Activated T-helper 17 cell treated with anti-CD3 and anti-CD28 coated beads, Interleukin-2, amount 50 U/mL, for 72 hours (primary cell): ENCODE measurements at regions not wholly inside any gene's neighbourhood (a gene's known extent, or its start where the extent isn't known, plus 50 kb on each side); places are given as distances from the start of the nearest gene placed in this dataset.
A peak's percentile ranks its signal among the peaks of the same experiment; 100 is the strongest.
"Not testable (repeated sequence)": the region's sequence is repeated elsewhere in the genome, so short reads cannot be mapped to it uniquely, and the experiment has no call there.

Experiments used
- ATAC-seq: fragments of 150-1000 bp; cut with Tn5 transposase; replicated peaks from 2 replicates; pipeline ENCODE4 v1.10.0; 2021; ENCODE audit warnings: mild to moderate bottlenecking, moderate library complexity
- H3K27ac Mint-ChIP-seq: one replicate; pipeline ENCODE4 v1.8.0; 2022; ENCODE audit warnings: mixed read lengths
- H3K27me3 Mint-ChIP-seq: one replicate; pipeline ENCODE4 v1.8.0; 2022; ENCODE audit warnings: mixed read lengths
- H3K36me3 Mint-ChIP-seq: one replicate; pipeline ENCODE4 v1.8.0; 2022; ENCODE audit warnings: low read depth, mild to moderate bottlenecking, mixed read lengths
- H3K4me1 Mint-ChIP-seq: one replicate; pipeline ENCODE4 v1.8.0; 2022; ENCODE audit warnings: mixed read lengths
- H3K4me3 Mint-ChIP-seq: one replicate; pipeline ENCODE4 v1.8.0; 2022; ENCODE audit warnings: mild to moderate bottlenecking, mixed read lengths
- H3K9me3 Mint-ChIP-seq: one replicate; pipeline ENCODE4 v1.8.0; 2022; ENCODE audit warnings: mixed read lengths

DNA sequence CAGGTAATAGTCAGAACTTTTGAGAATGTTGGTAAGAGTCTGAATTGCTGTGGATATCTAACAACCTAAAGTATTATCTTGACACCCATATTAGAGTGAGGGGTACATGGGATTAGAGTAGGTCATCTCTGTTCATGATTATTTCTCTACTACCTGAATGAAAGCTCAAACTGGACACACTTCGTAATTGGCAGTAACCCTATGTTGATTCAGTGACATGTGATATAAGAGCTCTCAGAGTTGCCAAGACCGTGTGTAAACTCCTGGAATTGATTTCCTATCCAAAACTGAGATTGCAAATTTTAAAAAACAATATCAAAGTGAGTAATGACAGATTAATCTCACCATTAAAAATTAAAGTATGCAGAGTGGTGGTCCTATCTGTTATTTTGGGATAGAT, 214.8 kb upstream of the ARHGEF26 start:
- Mint-ChIP-seq H3K36me3 (no peaks in the 10 kb centered on the region), H3K4me3 (no peak overlapping the region), H3K27ac (no peak overlapping the region), H3K27me3 (no peaks in the 10 kb centered on the region), H3K4me1 (no peaks in the 10 kb centered on the region), H3K9me3 (peaks cover 3% of the 10 kb centered on the region)
- no peak for ATAC-seq

DNA sequence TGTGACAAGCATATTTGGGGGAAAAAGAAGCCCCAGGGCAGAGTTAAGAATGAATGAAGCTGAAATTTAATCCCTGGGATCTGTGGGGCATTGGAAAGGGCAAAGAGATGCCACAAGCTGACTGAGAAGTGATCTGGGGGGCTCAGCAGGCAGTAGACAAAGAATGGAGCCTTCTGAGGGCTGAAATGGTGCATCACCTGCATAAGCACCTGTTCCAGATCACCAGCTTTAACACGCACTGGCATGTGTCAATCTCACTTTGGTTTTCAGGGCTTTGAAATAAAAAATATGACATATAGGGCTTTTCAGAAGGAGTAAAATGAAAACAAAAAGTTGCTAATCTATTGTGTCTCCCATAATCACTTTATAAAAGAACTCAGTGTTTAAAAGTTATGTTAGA, 210.8 kb upstream of the ARHGEF26 start:
- H3K27me3 Mint-ChIP-seq, result peaks cover 10% of the 10 kb centered on the region
- H3K4me3 Mint-ChIP-seq, result no peak overlapping the region
- no peak overlapping the region for H3K27ac Mint-ChIP-seq
- no peaks in the 10 kb centered on the region for H3K36me3 Mint-ChIP-seq
- no peaks in the 10 kb centered on the region for H3K4me1 Mint-ChIP-seq
- H3K9me3 Mint-ChIP-seq, result no peaks in the 10 kb centered on the region
- no peak for ATAC-seq

- Mint-ChIP-seq H3K4me3 (no peak overlapping the region), H3K4me1 (no peaks in the 10 kb centered on the region), H3K27ac (no peak overlapping the region), H3K27me3 (peaks cover 18% of the 10 kb centered on the region), H3K9me3 (no peaks in the 10 kb centered on the region), H3K36me3 (no peaks in the 10 kb centered on the region)
- ATAC-seq, result no peak
Measured at GRCh38 chr3:153911116-153911515, 210.1 kb upstream of the ARHGEF26 start.

DNA sequence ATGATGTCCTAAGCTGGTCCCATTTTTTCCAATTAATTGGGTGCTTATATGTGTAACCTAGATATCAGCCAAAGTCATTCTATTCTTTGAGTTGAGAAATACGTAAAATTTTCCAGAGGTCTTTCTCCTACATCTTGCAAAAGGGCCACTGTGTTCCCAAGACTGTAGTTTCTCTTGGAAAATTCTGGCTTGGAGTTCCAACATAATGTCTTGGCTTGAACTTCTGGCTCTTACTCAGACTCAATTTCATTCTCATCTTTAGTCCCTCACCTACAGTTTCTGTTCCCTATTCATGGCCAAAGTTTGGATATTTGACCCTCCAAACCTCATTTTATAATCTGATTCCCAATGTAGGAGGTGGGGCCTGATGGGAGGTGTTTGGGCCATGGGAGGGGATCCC, 201.4 kb upstream of the ARHGEF26 start:
- no peak overlapping the region for H3K4me3 Mint-ChIP-seq
- ATAC-seq, result no peak
- H3K27ac Mint-ChIP-seq, result no peak overlapping the region
- H3K27me3 Mint-ChIP-seq, result peaks cover 34% of the 10 kb centered on the region
- no peaks in the 10 kb centered on the region for H3K4me1 Mint-ChIP-seq
- no peaks in the 10 kb centered on the region for H3K36me3 Mint-ChIP-seq
- H3K9me3 Mint-ChIP-seq, result peaks cover 6% of the 10 kb centered on the region

GRCh38 chr3:153921826-153922225, 199.4 kb upstream of the ARHGEF26 start:
- no peak overlapping the region for H3K27ac Mint-ChIP-seq
- H3K4me1 Mint-ChIP-seq, result no peaks in the 10 kb centered on the region
- H3K27me3 Mint-ChIP-seq, result peaks cover 20% of the 10 kb centered on the region
- peaks cover 6% of the 10 kb centered on the region for H3K9me3 Mint-ChIP-seq
- no peak for ATAC-seq
- no peaks in the 10 kb centered on the region for H3K36me3 Mint-ChIP-seq
- H3K4me3 Mint-ChIP-seq, result no peak overlapping the region

GRCh38 chr3:153925841-153926514, 195.2 kb upstream of the ARHGEF26 start:
- peaks cover 4% of the 10 kb centered on the region for H3K27me3 Mint-ChIP-seq
- H3K27ac Mint-ChIP-seq, result no peak overlapping the region
- no peaks in the 10 kb centered on the region for H3K4me1 Mint-ChIP-seq
- no peaks in the 10 kb centered on the region for H3K36me3 Mint-ChIP-seq
- H3K4me3 Mint-ChIP-seq, result no peak overlapping the region
- no peak for ATAC-seq
- H3K9me3 Mint-ChIP-seq, result no peaks in the 10 kb centered on the region

- peak; percentile 40 for ATAC-seq
- Mint-ChIP-seq H3K4me3 (no peak overlapping the region), H3K36me3 (no peaks in the 10 kb centered on the region), H3K27me3 (peaks cover 3% of the 10 kb centered on the region), H3K4me1 (no peaks in the 10 kb centered on the region), H3K9me3 (no peaks in the 10 kb centered on the region), H3K27ac (no peak overlapping the region)
Measured at GRCh38 chr3:153927107-153927506, 194.1 kb upstream of the ARHGEF26 start.

DNA sequence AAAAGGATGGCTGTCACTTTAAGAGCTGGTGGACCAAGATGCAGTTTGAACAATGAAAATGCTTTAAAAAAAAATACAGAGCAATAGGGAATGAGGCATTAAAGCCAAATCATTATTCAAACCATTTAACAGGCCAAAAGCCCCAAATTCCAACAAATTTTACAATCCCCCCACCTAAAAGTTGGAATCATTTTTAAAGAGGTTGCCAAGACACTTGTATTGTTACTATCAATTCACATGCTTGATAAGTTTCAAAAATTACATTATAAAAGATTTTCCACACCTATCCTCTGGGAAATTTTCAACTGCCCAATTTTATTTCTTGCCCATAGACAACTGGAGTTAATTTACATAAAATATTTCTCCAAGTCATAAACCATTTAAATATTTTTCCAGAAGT, 192.3 kb upstream of the ARHGEF26 start:
- H3K4me1 Mint-ChIP-seq, result no peaks in the 10 kb centered on the region
- ATAC-seq, result no peak
- no peak overlapping the region for H3K4me3 Mint-ChIP-seq
- no peaks in the 10 kb centered on the region for H3K36me3 Mint-ChIP-seq
- peaks cover 3% of the 10 kb centered on the region for H3K27me3 Mint-ChIP-seq
- H3K27ac Mint-ChIP-seq, result no peak overlapping the region
- H3K9me3 Mint-ChIP-seq, result no peaks in the 10 kb centered on the region

DNA sequence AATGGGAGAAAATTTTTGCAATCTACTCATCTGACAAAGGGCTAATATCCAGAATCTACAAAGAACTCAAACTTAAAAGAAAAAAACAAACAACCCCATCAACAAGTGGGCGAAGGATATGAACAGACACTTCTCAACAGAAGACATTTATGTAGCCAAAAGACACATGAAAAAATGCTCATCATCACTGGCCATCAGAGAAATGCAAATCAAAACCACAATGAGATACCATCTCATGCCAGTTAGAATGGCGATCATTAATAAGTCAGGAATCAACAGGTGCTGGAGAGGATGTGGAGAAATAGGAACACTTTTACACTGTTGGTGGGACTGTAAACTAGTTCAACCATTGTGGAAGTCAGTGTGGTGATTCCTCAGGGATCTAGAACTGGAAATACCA, 187.7 kb upstream of the ARHGEF26 start:
- not testable (repeated sequence) for H3K9me3 Mint-ChIP-seq, H3K36me3 Mint-ChIP-seq, ATAC-seq, H3K4me1 Mint-ChIP-seq, H3K4me3 Mint-ChIP-seq, H3K27ac Mint-ChIP-seq, H3K27me3 Mint-ChIP-seq

- no peak overlapping the region for H3K4me3 Mint-ChIP-seq
- H3K9me3 Mint-ChIP-seq, result peaks cover 4% of the 10 kb centered on the region
- H3K36me3 Mint-ChIP-seq, result no peaks in the 10 kb centered on the region
- no peak for ATAC-seq
- peaks cover 22% of the 10 kb centered on the region for H3K27me3 Mint-ChIP-seq
- no peak overlapping the region for H3K27ac Mint-ChIP-seq
- H3K4me1 Mint-ChIP-seq, result no peaks in the 10 kb centered on the region
Measured at GRCh38 chr3:153944084-153944483, 177.1 kb upstream of the ARHGEF26 start.

DNA sequence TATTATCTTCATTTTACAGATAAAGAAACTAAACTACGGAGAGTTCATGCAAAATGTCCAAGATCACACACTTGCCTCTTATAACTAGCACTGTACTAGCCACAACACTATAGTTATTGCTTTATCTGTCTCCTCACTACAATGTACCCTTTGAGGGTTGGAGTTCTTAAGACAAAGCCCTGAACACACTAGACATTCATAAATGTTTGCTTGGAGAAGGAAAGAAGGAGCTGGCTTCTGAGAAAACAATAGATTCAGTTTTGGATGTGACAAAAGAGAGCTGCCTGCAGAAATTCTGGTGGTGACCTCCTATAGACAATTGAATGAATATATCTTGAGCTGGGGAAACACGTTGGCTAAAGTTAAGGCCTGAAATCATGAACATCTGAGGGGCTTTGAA, 169.9 kb upstream of the ARHGEF26 start:
- Mint-ChIP-seq H3K4me3 (no peak overlapping the region), H3K36me3 (no peaks in the 10 kb centered on the region), H3K27ac (no peak overlapping the region), H3K4me1 (no peaks in the 10 kb centered on the region), H3K27me3 (peaks cover 9% of the 10 kb centered on the region), H3K9me3 (peaks cover 4% of the 10 kb centered on the region)
- ATAC-seq, result no peak

GRCh38 chr3:153952091-153952490, 169.1 kb upstream of the ARHGEF26 start:
- H3K9me3 Mint-ChIP-seq, result no peaks in the 10 kb centered on the region
- H3K27me3 Mint-ChIP-seq, result peaks cover 9% of the 10 kb centered on the region
- H3K4me3 Mint-ChIP-seq, result no peak overlapping the region
- H3K36me3 Mint-ChIP-seq, result no peaks in the 10 kb centered on the region
- no peak for ATAC-seq
- no peak overlapping the region for H3K27ac Mint-ChIP-seq
- no peaks in the 10 kb centered on the region for H3K4me1 Mint-ChIP-seq

- no peak overlapping the region for H3K27ac Mint-ChIP-seq
- H3K36me3 Mint-ChIP-seq, result no peaks in the 10 kb centered on the region
- H3K4me1 Mint-ChIP-seq, result no peaks in the 10 kb centered on the region
- H3K9me3 Mint-ChIP-seq, result no peaks in the 10 kb centered on the region
- peaks cover 12% of the 10 kb centered on the region for H3K27me3 Mint-ChIP-seq
- ATAC-seq, result no peak
- no peak overlapping the region for H3K4me3 Mint-ChIP-seq
Measured at GRCh38 chr3:153956613-153957012, 164.6 kb upstream of the ARHGEF26 start.

DNA sequence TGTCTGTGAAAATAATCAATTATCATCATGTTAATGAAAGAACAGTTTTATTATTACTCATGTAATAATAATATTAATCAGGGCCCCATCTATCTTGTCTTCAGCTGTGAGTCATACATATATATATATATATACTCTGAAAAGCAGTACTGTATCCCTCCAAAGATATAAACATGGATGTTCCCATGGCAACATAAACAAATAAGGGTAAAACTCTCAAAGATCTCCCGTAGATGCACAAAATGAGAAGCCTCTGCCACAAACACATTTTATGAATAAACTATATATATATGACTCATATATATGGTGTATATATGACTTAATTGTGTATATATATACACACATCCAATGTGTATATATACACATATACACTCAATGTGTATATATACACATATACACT, 163.8 kb upstream of the ARHGEF26 start:
- no peak overlapping the region for H3K4me3 Mint-ChIP-seq
- no peaks in the 10 kb centered on the region for H3K36me3 Mint-ChIP-seq
- no peaks in the 10 kb centered on the region for H3K4me1 Mint-ChIP-seq
- peaks cover 15% of the 10 kb centered on the region for H3K27me3 Mint-ChIP-seq
- no peak for ATAC-seq
- no peak overlapping the region for H3K27ac Mint-ChIP-seq
- H3K9me3 Mint-ChIP-seq, result no peaks in the 10 kb centered on the region

DNA sequence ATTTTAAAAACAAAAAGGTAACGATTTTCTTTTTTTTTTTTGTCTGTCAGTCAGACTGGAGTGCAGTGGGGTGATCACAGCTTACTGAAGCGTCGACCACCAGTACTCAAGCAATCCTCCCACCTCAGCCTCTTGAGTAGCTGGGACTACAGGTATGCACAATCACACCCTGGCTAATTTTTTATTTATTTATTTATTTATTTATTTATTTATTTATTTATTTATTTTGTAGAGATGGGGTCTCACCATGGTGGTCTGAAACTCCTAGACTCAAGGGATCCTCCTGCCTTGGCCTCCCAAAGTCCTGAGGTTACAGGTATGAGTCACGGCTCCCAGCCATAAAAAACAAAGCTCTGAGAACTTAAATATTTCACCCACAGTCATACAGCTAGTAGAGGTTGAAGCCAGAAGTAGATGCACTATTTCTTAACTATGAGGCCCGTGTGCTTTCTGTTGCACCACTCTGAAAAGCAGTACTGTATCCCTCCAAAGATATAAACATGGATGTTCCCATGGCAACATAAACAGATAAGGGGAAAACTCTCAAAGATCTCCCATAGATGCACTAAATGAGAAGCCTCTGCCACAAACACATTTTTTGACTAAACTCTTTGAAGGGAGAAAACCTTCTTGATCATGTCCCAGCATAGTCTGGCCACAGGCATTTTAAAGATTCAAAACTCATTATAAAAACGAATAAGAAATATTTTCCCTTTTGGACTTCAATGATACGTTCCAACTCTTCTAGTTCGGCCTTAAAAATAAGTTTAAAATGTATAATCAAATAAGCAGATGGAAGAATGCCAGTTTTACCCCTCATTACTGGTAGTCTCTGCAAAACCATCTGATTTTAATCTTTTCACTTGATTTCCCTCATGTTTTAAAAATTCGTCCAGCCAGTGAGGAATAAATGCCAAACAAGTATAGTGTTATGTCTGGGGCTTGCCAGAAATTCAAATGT, 162.3 kb upstream of the ARHGEF26 start:
- peaks cover 15% of the 10 kb centered on the region for H3K27me3 Mint-ChIP-seq
- no peak overlapping the region for H3K4me3 Mint-ChIP-seq
- ATAC-seq, result peak; percentile 24
- no peak overlapping the region for H3K27ac Mint-ChIP-seq
- no peaks in the 10 kb centered on the region for H3K4me1 Mint-ChIP-seq
- no peaks in the 10 kb centered on the region for H3K36me3 Mint-ChIP-seq
- H3K9me3 Mint-ChIP-seq, result no peaks in the 10 kb centered on the region
